Loucy (cell line): ENCODE measurements at regions not wholly inside any gene's neighbourhood (a gene's known extent, or its start where the extent isn't known, plus 50 kb on each side); places are given as distances from the start of the nearest gene placed in this dataset.

Experiments
- CTCF ChIP-seq: fragments of 200-600 bp; sonication (generic); conservative IDR thresholded peaks from 2 replicates; pipeline ENCODE4 v1.5.1; 2014; ENCODE audit warnings: mild to moderate bottlenecking, antibody characterized with exemption, low read length
- EZH2phosphoT487 ChIP-seq: fragments of 200-600 bp; IDR thresholded peaks from 2 replicates; pipeline ENCODE4 v1.6.1; 2018; ENCODE audit warnings: antibody characterized with exemption, mild to moderate bottlenecking, moderate library complexity, borderline replicate concordance

DNA sequence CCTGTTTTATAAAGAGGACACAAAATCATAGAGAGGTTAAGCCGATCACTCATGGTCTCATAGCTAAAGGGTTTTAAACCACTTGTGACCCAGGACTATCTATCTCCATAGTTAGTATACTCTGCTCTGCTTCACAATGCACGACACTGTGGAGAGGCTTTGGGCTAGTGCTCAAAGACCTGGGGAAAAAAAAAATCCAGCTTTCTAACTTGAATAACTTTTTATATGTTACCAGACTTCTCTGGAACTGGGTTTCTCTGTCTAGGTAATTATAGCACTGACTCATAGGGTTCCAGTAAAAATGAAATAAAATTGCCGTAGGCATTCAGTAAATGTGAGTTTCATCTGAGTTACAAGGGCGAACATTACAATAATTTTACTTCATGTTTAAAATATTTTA is 273.7 kb upstream of the TECRL start:
- no peak for TF ChIP-seq CTCF
- no peak for TF ChIP-seq EZH2phosphoT487
